Transverse colon (tissue), 4 donors: ENCODE measurements at regions not wholly inside any gene's neighbourhood (a gene's known extent, or its start where the extent isn't known, plus 50 kb on each side); places are given as distances from the start of the nearest gene placed in this dataset.

Source experiments
- POLR2A ChIP-seq: fragments of 450-650 bp; IDR thresholded peaks from one replicate; pipeline ENCODE4 v1.6.1; 2016; ENCODE audit warnings: antibody characterized with exemption, mild to moderate bottlenecking, moderate library complexity
- POLR2AphosphoS5 ChIP-seq, 3 donors: sonication (generic); formaldehyde crosslinking; IDR thresholded peaks; one replicate each; pipeline ENCODE4 v1.6.1; 2016; ENCODE audit warnings: antibody characterized with exemption in 3 of 3
- TF ChIP-seq, protein P1 (sequence below), 5 experiments: fragments of 200-600 bp in 3 of 5; fragments of 450-650 bp in 2 of 5; sonication (generic) in 3 of 5; IDR thresholded peaks; 1 replicate in 2 of 5; 2 replicates in 3 of 5; pipeline ENCODE4 v1.5.1; 2016 to 2017; ENCODE audit warnings: antibody characterized with exemption in 5 of 5, inconsistent platforms in 3 of 5, mild to moderate bottlenecking in 2 of 5, moderate library complexity in 1 of 5

DNA sequence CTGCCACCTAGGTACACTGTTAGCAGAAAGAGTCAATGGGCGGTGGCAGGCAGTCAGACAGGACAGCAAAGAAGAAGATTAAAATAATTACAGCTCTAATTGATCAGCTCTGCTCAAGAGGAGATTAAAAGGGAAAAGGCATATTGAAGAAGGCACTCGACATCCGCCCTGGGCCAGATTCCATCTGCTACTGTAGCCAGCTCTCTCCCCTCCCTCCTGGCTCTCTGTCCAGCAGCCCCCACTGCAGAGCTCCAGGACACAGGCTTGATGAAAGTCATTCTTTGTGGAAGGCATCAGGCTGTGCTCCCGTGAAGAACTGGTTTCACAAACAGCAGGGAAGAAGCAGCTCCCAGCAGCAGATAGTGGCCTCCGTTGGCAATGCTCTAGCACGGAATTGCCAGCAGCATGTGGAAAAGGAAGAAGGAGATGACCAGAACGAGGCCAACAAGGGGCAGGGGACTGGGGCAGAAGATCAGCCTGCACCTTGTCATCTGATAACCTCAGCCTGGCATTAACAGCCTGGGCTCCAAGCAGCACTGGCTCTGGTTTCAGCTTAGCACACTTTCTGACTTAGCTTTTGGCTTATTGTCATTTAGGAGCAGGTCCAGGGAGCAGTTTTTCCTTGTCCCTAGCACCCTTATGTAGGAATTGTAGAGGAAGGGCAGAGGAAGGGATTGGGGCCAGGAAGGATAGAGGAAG, 465.9 kb downstream of the KIF16B start:
- TF ChIP-seq, protein P1, sequence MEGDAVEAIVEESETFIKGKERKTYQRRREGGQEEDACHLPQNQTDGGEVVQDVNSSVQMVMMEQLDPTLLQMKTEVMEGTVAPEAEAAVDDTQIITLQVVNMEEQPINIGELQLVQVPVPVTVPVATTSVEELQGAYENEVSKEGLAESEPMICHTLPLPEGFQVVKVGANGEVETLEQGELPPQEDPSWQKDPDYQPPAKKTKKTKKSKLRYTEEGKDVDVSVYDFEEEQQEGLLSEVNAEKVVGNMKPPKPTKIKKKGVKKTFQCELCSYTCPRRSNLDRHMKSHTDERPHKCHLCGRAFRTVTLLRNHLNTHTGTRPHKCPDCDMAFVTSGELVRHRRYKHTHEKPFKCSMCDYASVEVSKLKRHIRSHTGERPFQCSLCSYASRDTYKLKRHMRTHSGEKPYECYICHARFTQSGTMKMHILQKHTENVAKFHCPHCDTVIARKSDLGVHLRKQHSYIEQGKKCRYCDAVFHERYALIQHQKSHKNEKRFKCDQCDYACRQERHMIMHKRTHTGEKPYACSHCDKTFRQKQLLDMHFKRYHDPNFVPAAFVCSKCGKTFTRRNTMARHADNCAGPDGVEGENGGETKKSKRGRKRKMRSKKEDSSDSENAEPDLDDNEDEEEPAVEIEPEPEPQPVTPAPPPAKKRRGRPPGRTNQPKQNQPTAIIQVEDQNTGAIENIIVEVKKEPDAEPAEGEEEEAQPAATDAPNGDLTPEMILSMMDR (IDR thresholded peaks at IDR 0.05): no peak
- no peak for TF ChIP-seq POLR2AphosphoS5 (IDR thresholded peaks at IDR 0.05)
- no peak for TF ChIP-seq POLR2A
